Caco-2 (cell line): ENCODE measurements at regions not wholly inside any gene's neighbourhood (a gene's known extent, or its start where the extent isn't known, plus 50 kb on each side); places are given as distances from the start of the nearest gene placed in this dataset.

ENCODE experiments used
- BruUV-seq: library from RNA; stranded (reverse); fragments of 400-500 nt; replicated peaks from 2 replicates; lab custom pipeline; 2021; lab: Mats Ljungman, UMichigan
- CTCF ChIA-PET: fragments of 300-600 bp; sonication (Branson Sonifier 250); formaldehyde crosslinking; loops from one replicate; lab custom pipeline; 2022; ENCODE audit warnings: antibody characterized with exemption; lab: Charles Lee
- POLR2A ChIA-PET: fragments of 300-600 bp; sonication (Branson Sonifier 250); formaldehyde crosslinking; loops from one replicate; lab custom pipeline; 2022; ENCODE audit warnings: antibody characterized with exemption; lab: Charles Lee
- DNase-seq, 2 experiments: peaks; one replicate each; pipeline versions ENCODE4 v3.0.0 to v3.0.0-alpha.2; 2020 to 2022
- H3K27me3 ChIP-seq: replicated peaks from 2 replicates; pipeline ENCODE4 v1.6.0; 2011; ENCODE audit warnings: low read length; ENCODE audit not compliant: control insufficient read depth, insufficient read depth
- H3K36me3 ChIP-seq: 2 replicates; pipeline ENCODE4 v1.5.1; 2011; ENCODE audit warnings: low read length; ENCODE audit not compliant: control insufficient read depth, insufficient read depth
- H3K4me1 ChIP-seq: fragments of 250-450 bp; sonication (Bioruptor Pico); 2 replicates; pipeline ENCODE4 v1.5.1; 2020; ENCODE audit warnings: mild to moderate bottlenecking
- H3K4me3 ChIP-seq: 2 replicates; pipeline ENCODE4 v1.5.1; 2011; ENCODE audit warnings: low read depth, mild to moderate bottlenecking, control low read depth, low read length
- H3K9me3 ChIP-seq: fragments of 250-450 bp; sonication (Bioruptor Pico); 2 replicates; pipeline ENCODE4 v1.5.1; 2020; ENCODE audit warnings: mild to moderate bottlenecking, moderate library complexity
- H3K27ac Mint-ChIP-seq: one replicate; pipeline ENCODE4 v1.8.0; 2022; ENCODE audit warnings: mixed read lengths; ENCODE audit not compliant: unreplicated experiment
- H3K27me3 Mint-ChIP-seq: one replicate; pipeline ENCODE4 v1.8.0; 2022; ENCODE audit warnings: mixed read lengths; ENCODE audit not compliant: insufficient read depth, unreplicated experiment
- H3K36me3 Mint-ChIP-seq: one replicate; pipeline ENCODE4 v1.8.0; 2022; ENCODE audit warnings: mild to moderate bottlenecking, mixed read lengths; ENCODE audit not compliant: insufficient read depth, unreplicated experiment
- H3K4me1 Mint-ChIP-seq: one replicate; pipeline ENCODE4 v1.8.0; 2022; ENCODE audit warnings: low read depth, mixed read lengths; ENCODE audit not compliant: unreplicated experiment
- H3K4me3 Mint-ChIP-seq: one replicate; pipeline ENCODE4 v1.8.0; 2022; ENCODE audit warnings: mild to moderate bottlenecking, moderate library complexity, mixed read lengths; ENCODE audit not compliant: unreplicated experiment
- H3K9me3 Mint-ChIP-seq: one replicate; pipeline ENCODE4 v1.8.0; 2022; ENCODE audit warnings: mixed read lengths; ENCODE audit not compliant: unreplicated experiment
- intact Hi-C: fragments of 100-400 bp; cut with micrococcal nuclease; formaldehyde crosslinking; loops from one replicate; pipeline ENCODE4 v1.10.0; 2022; ENCODE audit not compliant: unreplicated experiment
- TF ChIP-seq, protein P1 (sequence below), 2 experiments: fragments of 200-600 bp in 1 of 2; IDR thresholded peaks; 1 replicate in 1 of 2; 2 replicates in 1 of 2; pipeline versions ENCODE4 v1.5.1 to v1.8.0; 2011 to 2022; ENCODE audit warnings: antibody characterized with exemption in 1 of 2, control low read depth in 1 of 2, inconsistent platforms in 1 of 2, low read depth in 1 of 2, low read length in 1 of 2, mild to moderate bottlenecking in 1 of 2, moderate library complexity in 1 of 2; ENCODE audit not compliant: insufficient read depth in 1 of 2, severe bottlenecking in 1 of 2, unreplicated experiment in 1 of 2

DNA sequence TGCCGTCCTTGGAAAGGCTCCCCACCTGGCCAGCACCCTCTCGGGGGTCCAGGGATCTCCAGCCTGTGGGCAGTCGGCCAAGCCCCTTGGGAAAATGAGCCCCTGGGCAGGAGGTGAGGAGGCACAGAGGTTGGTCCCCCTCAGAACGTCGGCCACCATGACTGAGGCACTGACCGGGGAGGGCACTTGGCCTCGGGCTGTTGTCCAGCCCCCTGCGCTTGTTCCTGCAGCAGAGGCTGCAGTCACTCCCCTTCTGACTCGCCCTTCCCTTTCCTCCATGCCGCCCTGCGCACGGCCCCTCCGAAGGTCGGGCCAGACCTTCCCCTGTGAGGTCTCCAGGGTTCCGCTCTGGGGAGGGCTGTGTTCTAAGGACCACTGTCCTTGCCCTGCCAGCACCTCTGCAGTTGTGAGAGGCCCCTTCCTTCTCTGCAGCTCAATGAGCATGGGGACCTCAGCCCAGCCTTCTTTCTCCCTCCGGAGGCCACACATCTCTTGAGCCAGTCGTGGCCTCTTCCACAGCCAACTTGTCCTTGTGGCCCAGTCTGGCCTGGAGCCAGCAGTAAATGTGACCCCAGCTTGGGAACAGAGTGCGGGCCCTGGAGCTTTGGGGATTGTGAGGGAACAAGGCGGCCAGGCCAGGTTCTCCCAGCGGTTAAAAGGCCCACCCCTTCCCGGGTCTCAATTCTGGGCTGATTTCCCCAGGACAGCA lies 195.5 kb downstream of the DLL1 start:
- TF ChIP-seq, protein P1, sequence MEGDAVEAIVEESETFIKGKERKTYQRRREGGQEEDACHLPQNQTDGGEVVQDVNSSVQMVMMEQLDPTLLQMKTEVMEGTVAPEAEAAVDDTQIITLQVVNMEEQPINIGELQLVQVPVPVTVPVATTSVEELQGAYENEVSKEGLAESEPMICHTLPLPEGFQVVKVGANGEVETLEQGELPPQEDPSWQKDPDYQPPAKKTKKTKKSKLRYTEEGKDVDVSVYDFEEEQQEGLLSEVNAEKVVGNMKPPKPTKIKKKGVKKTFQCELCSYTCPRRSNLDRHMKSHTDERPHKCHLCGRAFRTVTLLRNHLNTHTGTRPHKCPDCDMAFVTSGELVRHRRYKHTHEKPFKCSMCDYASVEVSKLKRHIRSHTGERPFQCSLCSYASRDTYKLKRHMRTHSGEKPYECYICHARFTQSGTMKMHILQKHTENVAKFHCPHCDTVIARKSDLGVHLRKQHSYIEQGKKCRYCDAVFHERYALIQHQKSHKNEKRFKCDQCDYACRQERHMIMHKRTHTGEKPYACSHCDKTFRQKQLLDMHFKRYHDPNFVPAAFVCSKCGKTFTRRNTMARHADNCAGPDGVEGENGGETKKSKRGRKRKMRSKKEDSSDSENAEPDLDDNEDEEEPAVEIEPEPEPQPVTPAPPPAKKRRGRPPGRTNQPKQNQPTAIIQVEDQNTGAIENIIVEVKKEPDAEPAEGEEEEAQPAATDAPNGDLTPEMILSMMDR (IDR thresholded peaks at IDR 0.05; ENCODE audit: insufficient read depth in 1 of 2, low read depth in 1 of 2, low read length in 1 of 2, severe bottlenecking in 1 of 2, unreplicated experiment in 1 of 2) = no peak
- CTCF ChIA-PET = no interaction called here
- POLR2A ChIA-PET = no interaction called here

DNA sequence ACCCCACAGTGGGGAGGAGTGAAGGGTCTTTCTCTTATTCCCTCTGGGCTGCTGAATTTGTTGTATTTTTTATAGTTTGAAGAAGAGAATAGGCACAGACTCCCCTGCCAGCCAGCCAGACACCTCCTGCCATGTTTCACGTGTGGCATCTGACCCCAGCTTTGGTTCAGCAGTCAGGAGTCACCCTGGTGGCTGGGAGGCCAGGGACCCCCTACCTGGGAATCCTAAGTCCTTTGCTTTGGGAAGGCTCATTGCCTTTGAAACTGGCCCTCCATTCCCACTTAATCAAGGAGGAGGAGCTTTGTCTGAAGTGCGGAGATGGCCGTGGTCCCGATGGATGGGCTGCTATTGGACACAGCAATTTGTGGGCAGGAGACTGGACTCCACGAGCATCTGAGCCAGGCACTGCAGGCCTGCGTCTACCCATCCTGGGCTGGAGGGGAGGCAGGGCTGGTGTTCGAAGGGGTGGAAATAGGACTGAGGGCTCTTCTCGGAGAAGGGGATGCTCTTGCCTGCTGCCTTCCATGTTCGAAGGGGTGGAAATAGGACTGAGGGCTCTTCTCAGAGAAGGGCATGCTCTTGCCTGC lies 196.1 kb downstream of the DLL1 start:
- TF ChIP-seq, protein P1 (IDR thresholded peaks at IDR 0.05; ENCODE audit: insufficient read depth in 1 of 2, low read depth in 1 of 2, low read length in 1 of 2, severe bottlenecking in 1 of 2, unreplicated experiment in 1 of 2) = no peak
- Mint-ChIP-seq H3K27ac (no peak overlapping the region), H3K36me3 (no peaks in the 10 kb centered on the region), H3K4me3 (no peak overlapping the region), H3K27me3 (no peaks in the 10 kb centered on the region), H3K4me1 (peaks cover 7% of the 10 kb centered on the region), H3K9me3 (no peaks in the 10 kb centered on the region)
- DNase-seq = no peak
- H3K36me3 ChIP-seq = no peaks in the 10 kb centered on the region
- ChIA-PET CTCF (no interaction called here), POLR2A (no interaction called here)
- no peaks in the 10 kb centered on the region for H3K27me3 ChIP-seq
- BruUV-seq = no TSS peak
- no peak overlapping the region for H3K4me3 ChIP-seq
- intact Hi-C loops = no loop called here
- no peaks in the 10 kb centered on the region for H3K4me1 ChIP-seq
- no peaks in the 10 kb centered on the region for H3K9me3 ChIP-seq

More for the DNA sequence above, 195.5 kb downstream of the DLL1 start:
- H3K9me3 Mint-ChIP-seq = peaks cover 4% of the 10 kb centered on the region
- H3K27ac Mint-ChIP-seq = no peak overlapping the region
- no peaks in the 10 kb centered on the region for H3K27me3 ChIP-seq
- no peaks in the 10 kb centered on the region for H3K4me1 ChIP-seq
- H3K9me3 ChIP-seq = no peaks in the 10 kb centered on the region
- no peaks in the 10 kb centered on the region for H3K36me3 ChIP-seq
- no peaks in the 10 kb centered on the region for H3K36me3 Mint-ChIP-seq
- no peak overlapping the region for H3K4me3 ChIP-seq
- peak in 1 of 2 experiments; percentile 16 for DNase-seq
- no peak overlapping the region for H3K4me3 Mint-ChIP-seq
- intact Hi-C loops = no loop called here
- H3K4me1 Mint-ChIP-seq = peaks cover 7% of the 10 kb centered on the region
- no peaks in the 10 kb centered on the region for H3K27me3 Mint-ChIP-seq
- BruUV-seq = no TSS peak

DNA sequence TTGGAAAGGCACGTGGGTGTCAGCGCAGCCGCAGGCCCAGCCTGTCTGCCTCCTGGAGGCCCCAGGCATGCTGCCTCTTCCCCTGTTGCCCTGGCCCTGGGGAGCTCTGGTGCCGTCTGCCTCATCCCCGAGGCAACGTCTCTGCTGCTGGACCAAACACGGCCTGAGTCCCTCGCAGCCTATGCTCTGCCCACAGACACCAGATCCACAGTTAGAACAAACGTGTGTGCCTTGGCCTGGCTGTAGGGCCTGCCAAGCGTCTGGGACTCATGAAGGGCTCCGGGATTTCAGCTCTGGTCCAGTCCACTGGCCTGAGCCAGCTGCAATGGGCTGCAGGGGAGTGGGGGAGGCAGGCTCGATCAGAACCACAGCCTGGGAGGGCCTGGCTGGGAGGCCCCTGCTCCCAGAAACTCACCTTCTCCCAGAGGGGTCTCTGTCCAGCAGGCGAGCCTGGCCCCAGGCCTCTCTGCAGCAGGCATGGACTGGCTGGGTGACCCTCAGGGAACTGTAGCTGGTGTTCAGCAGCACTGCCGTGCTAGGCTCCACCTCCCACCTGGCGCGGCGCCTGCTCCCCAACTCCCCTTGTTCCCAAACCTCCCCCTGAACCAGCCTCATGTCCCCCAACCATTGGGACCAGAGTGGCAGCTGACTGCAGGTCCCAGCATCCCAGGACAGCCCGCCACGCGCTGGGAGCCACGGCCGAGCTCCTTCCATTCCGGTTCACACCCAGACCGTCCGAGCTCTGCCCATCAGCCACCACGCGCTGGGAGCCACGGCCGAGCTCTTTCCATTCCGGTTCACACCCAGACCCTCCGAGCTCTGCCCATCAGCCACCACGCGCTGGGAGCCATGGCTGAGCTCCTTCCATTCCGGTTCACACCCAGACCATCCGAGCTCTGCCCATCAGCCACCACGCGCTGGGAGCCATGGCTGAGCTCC lies 197.0 kb downstream of the DLL1 start:
- POLR2A ChIA-PET = no interaction called here

More for the DNA sequence above, 197.0 kb downstream of the DLL1 start:
- peak in 1 of 2 experiments; percentile 20 for DNase-seq
- Mint-ChIP-seq H3K36me3 (no peaks in the 10 kb centered on the region), H3K27me3 (no peaks in the 10 kb centered on the region), H3K4me3 (no peak overlapping the region), H3K27ac (no peak overlapping the region), H3K9me3 (no peaks in the 10 kb centered on the region), H3K4me1 (peaks cover 7% of the 10 kb centered on the region)
- no peaks in the 10 kb centered on the region for H3K9me3 ChIP-seq
- H3K36me3 ChIP-seq = no peaks in the 10 kb centered on the region
- no peak overlapping the region for H3K4me3 ChIP-seq
- CTCF ChIA-PET = no interaction called here
- BruUV-seq = no TSS peak
- intact Hi-C loops = no loop called here
- no peaks in the 10 kb centered on the region for H3K4me1 ChIP-seq
- no peaks in the 10 kb centered on the region for H3K27me3 ChIP-seq
- TF ChIP-seq, protein P1 (IDR thresholded peaks at IDR 0.05; ENCODE audit: insufficient read depth in 1 of 2, low read depth in 1 of 2, low read length in 1 of 2, severe bottlenecking in 1 of 2, unreplicated experiment in 1 of 2) = no peak
